Uterus (tissue), 3 donors: ENCODE measurements at regions not wholly inside any gene's neighbourhood (a gene's known extent, or its start where the extent isn't known, plus 50 kb on each side); places are given as distances from the start of the nearest gene placed in this dataset.
"Not testable (repeated sequence)": the region's sequence is repeated elsewhere in the genome, so short reads cannot be mapped to it uniquely, and the experiment has no call there.

Source experiments
- DNase-seq, 2 donors: peaks; one replicate each; pipeline ENCODE4 v3.0.0-alpha.2; 2019 to 2020
- H3K27ac ChIP-seq, 2 donors: fragments of 200-600 bp; sonication (generic); 1 replicate in 1 of 2; 2 replicates in 1 of 2; pipeline ENCODE4 v1.5.1; 2016 to 2018
- H3K27me3 ChIP-seq, 2 donors: fragments of 200-600 bp; sonication (generic); one replicate each; pipeline ENCODE4 v1.5.1; 2018 to 2019; ENCODE audit warnings: control low read depth in 1 of 2
- H3K36me3 ChIP-seq, 2 donors: fragments of 200-600 bp; sonication (generic); one replicate each; pipeline ENCODE4 v1.5.1; 2019; ENCODE audit warnings: control low read depth in 1 of 2
- H3K4me1 ChIP-seq, 2 donors: fragments of 200-600 bp; sonication (generic); one replicate each; pipeline ENCODE4 v1.5.1; 2018 to 2019; ENCODE audit warnings: control low read depth in 1 of 2
- H3K4me3 ChIP-seq, 2 donors: fragments of 200-600 bp; sonication (generic); 1 replicate in 1 of 2; 2 replicates in 1 of 2; pipeline ENCODE4 v1.5.1; 2018 to 2019; ENCODE audit warnings: mild to moderate bottlenecking in 1 of 2
- H3K9me3 ChIP-seq, 2 donors: fragments of 200-600 bp; sonication (generic); one replicate each; pipeline ENCODE4 v1.5.1; 2019; ENCODE audit warnings: control low read depth in 1 of 2
- CTCF ChIP-seq, 4 experiments: fragments of 200-600 bp in 2 of 4; fragments of 450-650 bp in 2 of 4; sonication (generic) in 2 of 4; IDR thresholded peaks; one replicate each; pipeline ENCODE4 v1.5.1; 2016 to 2019; ENCODE audit warnings: antibody characterized with exemption in 4 of 4, mild to moderate bottlenecking in 2 of 4, moderate library complexity in 1 of 4
- POLR2A ChIP-seq, 2 donors: fragments of 450-650 bp; IDR thresholded peaks; one replicate each; pipeline ENCODE4 v1.6.1; 2016; ENCODE audit warnings: antibody characterized with exemption in 2 of 2, mild to moderate bottlenecking in 1 of 2, moderate library complexity in 1 of 2
- intact Hi-C: fragments of 100-400 bp; cut with DNase I; formaldehyde crosslinking; loops from one replicate; pipeline ENCODE4 v1.15.1; 2023; ENCODE audit warnings: low total_unique reads
- donor health status: DM: yes; HTN: yes; CAD: no.

DNA sequence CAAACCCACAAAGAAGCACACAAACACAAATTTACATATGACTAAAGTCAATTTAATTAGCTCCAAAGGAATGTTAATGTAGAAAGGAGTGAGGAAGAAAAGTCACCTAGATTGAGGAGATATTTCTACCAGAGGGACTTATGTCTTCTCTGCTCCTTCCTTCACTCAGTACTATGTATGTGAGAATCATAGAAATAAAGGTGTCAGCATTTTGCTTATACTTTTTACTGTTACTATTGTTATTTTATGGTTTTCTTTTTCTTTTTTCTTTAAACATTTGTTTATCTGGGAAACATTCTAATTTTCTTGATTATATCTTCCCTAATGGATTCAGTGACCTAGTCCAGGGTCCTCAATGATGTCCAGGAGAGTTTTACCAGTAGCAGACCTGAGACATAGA, 511.9 kb upstream of the NCAM2 start:
- intact Hi-C loops: no loop called here
- Histone ChIP-seq H3K9me3 (no peaks in the 10 kb centered on the region), H3K4me3 (no peak overlapping the region), H3K27ac (no peak overlapping the region), H3K27me3 (no peaks in the 10 kb centered on the region), H3K36me3 (no peaks in the 10 kb centered on the region), H3K4me1 (no peaks in the 10 kb centered on the region)
- TF ChIP-seq CTCF (IDR thresholded peaks at IDR 0.05) (no peak), POLR2A (IDR thresholded peaks at IDR 0.05) (no peak)
- no peak for DNase-seq

DNA sequence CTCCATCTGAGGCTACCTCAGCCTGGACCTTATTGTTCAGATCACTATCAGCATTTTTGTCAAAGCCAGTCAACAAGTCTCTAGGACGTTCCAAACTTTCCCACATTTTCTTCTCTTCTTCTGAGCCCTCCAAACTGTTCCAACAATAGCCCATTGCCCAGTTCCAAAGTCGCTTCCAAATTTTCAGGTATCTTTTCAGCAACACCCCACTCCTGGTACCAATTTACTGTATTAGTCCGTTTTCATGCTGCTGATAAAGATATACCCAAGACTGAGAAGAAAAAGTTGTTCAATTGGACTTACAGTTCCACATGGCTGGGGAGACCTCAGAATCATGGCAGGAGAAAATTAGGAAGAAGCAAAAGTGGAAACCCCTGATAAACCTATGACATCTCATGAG, 495.3 kb upstream of the NCAM2 start:
- H3K9me3 ChIP-seq, H3K27me3 ChIP-seq, DNase-seq, intact Hi-C loops, H3K4me3 ChIP-seq, H3K36me3 ChIP-seq, H3K4me1 ChIP-seq, H3K27ac ChIP-seq: not testable (repeated sequence)

DNA sequence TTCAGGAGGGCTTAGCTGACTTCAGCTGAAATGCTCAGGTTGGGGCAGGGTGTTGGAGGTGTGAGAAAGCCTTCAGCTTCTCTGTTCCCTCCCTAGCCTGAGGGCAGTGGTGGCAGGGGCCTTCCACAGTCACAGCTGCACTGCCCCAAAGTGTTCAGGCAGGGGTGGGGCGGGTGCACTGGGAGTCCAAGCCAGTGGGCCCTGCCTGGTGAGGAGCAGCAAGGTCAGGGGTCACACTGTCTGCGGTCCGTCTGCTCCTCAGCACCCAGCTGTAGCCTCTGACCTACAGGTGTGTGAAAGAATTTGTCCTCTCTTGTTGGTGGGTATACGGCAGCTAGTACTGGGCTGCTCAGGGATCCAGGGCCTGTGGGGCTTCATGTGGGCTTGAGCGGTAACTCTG, 490.4 kb upstream of the NCAM2 start:
- Histone ChIP-seq H3K9me3 (no peaks in the 10 kb centered on the region), H3K27me3 (no peaks in the 10 kb centered on the region), H3K36me3 (no peaks in the 10 kb centered on the region), H3K4me1 (no peaks in the 10 kb centered on the region), H3K27ac (no peak overlapping the region), H3K4me3 (no peak overlapping the region)
- intact Hi-C loops: no loop called here
- TF ChIP-seq CTCF (IDR thresholded peaks at IDR 0.05) (no peak), POLR2A (IDR thresholded peaks at IDR 0.05) (no peak)
- DNase-seq: no peak

DNA sequence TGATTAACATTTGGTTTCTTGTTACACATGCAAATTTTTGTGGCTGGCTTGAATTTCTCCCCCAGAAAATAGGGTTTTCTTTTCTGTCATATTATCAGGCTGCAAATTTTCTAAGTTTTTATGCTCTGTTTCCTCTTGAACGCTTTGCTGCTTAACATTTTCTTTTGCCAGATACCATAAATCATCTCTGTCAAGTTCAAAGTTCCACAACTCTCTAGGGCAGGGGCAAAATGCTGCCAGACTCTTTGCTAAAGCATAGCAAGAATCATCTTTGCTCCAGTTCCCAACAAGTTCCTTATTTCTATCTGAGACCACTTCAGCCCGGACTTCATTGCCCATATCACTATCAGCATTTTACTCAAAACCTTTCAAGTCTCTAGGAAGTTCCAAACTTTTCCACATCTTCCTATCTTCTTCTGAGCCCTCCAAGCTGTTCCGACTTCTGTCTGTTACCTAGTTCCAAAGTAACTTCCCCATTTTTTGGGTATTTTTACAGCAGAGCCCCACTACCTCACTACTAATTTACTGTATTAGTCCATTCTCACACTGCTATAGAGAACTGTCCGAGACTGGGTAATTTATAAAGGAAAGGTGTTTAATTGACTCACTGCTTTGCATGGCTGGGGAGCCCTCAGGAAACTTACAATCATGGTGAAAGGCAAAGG, 486.9 kb upstream of the NCAM2 start:
- H3K4me3 ChIP-seq: no peak overlapping the region
- no peaks in the 10 kb centered on the region for H3K36me3 ChIP-seq
- no peaks in the 10 kb centered on the region for H3K4me1 ChIP-seq
- H3K27me3 ChIP-seq: no peaks in the 10 kb centered on the region
- intact Hi-C loops: no loop called here
- DNase-seq: no peak
- no peak overlapping the region for H3K27ac ChIP-seq
- TF ChIP-seq CTCF (IDR thresholded peaks at IDR 0.05) (no peak), POLR2A (IDR thresholded peaks at IDR 0.05) (no peak)
- H3K9me3 ChIP-seq: no peaks in the 10 kb centered on the region

DNA sequence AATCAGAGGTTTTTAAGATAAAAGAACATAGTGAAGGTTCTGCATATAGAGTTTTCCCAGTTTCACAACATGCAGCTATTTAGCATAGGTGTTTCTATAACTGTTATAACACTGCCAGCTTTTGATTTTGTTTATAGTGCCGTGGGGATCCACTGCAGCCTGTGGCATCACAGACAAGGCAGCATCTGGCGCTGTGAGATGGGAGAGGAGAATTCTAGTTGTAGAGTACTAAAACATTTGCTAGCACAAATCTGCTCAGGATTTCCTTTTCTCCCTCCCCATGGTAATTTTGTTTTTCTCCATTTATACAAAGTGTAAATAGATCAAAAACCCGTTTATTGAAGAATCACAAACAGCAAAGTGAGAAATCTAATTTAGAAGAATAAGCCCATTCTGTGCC, 482.8 kb upstream of the NCAM2 start:
- intact Hi-C loops: no loop called here
- no peaks in the 10 kb centered on the region for H3K9me3 ChIP-seq
- H3K36me3 ChIP-seq: no peaks in the 10 kb centered on the region
- no peak overlapping the region for H3K27ac ChIP-seq
- H3K4me1 ChIP-seq: no peaks in the 10 kb centered on the region
- TF ChIP-seq CTCF (IDR thresholded peaks at IDR 0.05) (no peak), POLR2A (IDR thresholded peaks at IDR 0.05) (no peak)
- H3K4me3 ChIP-seq: no peak overlapping the region
- H3K27me3 ChIP-seq: no peaks in the 10 kb centered on the region
- no peak for DNase-seq

DNA sequence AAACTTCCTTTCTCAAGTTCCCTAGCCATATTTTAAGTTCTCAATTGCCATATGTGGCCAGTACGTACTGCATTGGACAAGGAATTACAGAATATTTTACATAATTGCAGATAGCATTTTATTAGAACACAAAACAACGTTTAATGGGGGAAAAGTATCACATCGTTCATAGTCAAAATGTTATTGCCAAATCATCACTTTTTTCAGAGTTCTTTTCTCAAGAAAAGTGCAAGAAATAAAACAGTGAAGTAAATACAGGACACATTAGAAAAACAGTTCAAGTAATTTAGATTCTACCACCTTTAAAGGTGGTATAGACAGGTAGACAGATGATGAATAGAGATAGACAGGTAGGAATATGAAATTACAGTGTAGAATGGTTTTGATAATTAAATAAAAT, 479.1 kb upstream of the NCAM2 start:
- Histone ChIP-seq H3K27me3 (no peaks in the 10 kb centered on the region), H3K4me1 (no peaks in the 10 kb centered on the region), H3K27ac (no peak overlapping the region), H3K4me3 (no peak overlapping the region), H3K36me3 (no peaks in the 10 kb centered on the region), H3K9me3 (no peaks in the 10 kb centered on the region)
- no peak for DNase-seq
- intact Hi-C loops: no loop called here
- no peak for TF ChIP-seq POLR2A (IDR thresholded peaks at IDR 0.05)
- no peak for TF ChIP-seq CTCF (IDR thresholded peaks at IDR 0.05)
